ENCODE measurements at regions not wholly inside any gene's neighbourhood (a gene's known extent, or its start where the extent isn't known, plus 50 kb on each side); places are given as distances from the start of the nearest gene placed in this dataset.

- TF ChIP-seq WT1 (tag by site-specific recombination; IDR thresholded peaks at IDR 0.05) (peak; percentile 31; the same call in 1 of the 2 replicates), KLF1 (tag by site-specific recombination; IDR thresholded peaks at IDR 0.05) (0 out of 2 replicates have a peak, but pooled peaks have one; percentile 15), PRDM10 (tag by site-specific recombination; IDR thresholded peaks at IDR 0.05) (peak; percentile 70), ZNF366 (tag by site-specific recombination; conservative IDR thresholded peaks at IDR 0.05) (peak; percentile 41; the same call in 1 of the 2 replicates), ZFP69B (tag by site-specific recombination; IDR thresholded peaks at IDR 0.05) (0 out of 2 replicates have a peak, but pooled peaks have one; percentile 53), ZBTB1 (tag by site-specific recombination; IDR thresholded peaks at IDR 0.05) (0 out of 2 replicates have a peak, but pooled peaks have one; percentile 41), ZNF629 (tag by site-specific recombination; IDR thresholded peaks at IDR 0.05) (peak; percentile 97)
Measured at GRCh38 chr10:32149252-32149955, 93.2 kb upstream of the KIF5B start (continued).

GRCh38 chr10:32148864-32149251, 92.6 kb upstream of the KIF5B start:
- Histone ChIP-seq H3K4me3 (ENCODE audit: low read depth, low read length) (no peak overlapping the region), H3K9me3 (ENCODE audit: control insufficient read depth, insufficient read depth, low read depth, low read length) (no peaks in the 10 kb centered on the region), H3K27ac (ENCODE audit: extremely low read depth, low read depth, low read length) (no peak overlapping the region), H3K36me3 (ENCODE audit: control insufficient read depth in 2 of 2, insufficient read depth in 1 of 2, low read length in 2 of 2) (no peaks in the 10 kb centered on the region), H3K4me1 (ENCODE audit: control insufficient read depth, insufficient read depth, low read length) (peaks cover 15% of the 10 kb centered on the region)
- TF ChIP-seq ZNF121 (tag by site-specific recombination; IDR thresholded peaks at IDR 0.05) = peak; percentile 46; the same call in 1 of the 2 replicates
- no peak for TF ChIP-seq SETDB1 (IDR thresholded peaks at IDR 0.05; ENCODE audit: insufficient read length, low read length)
- no peak for TF ChIP-seq ZNF354C (tag by site-specific recombination; IDR thresholded peaks at IDR 0.05; ENCODE audit: borderline replicate concordance, low read depth)
- TF ChIP-seq ZNF341 (tag by site-specific recombination; IDR thresholded peaks at IDR 0.05; ENCODE audit: low read depth) = peak; percentile 35; the same call in 1 of the 2 replicates
- no peak for TF ChIP-seq ZNF394 (tag by site-specific recombination; IDR thresholded peaks at IDR 0.05; ENCODE audit: borderline replicate concordance)
- TF ChIP-seq HOXA7 (CRISPR knock-in tag; IDR thresholded peaks at IDR 0.05; ENCODE audit: borderline replicate concordance) = no peak
- ChIA-PET CTCF (interaction anchor here (0.6 to 1.0 kb wide), 2 partner anchors 8 to 110 kb away, joined by 3 read pairs; no protein-coding TSS in a partner anchor), POLR2A (no interaction called here)

GRCh38 chr10:32147730-32148129, 91.5 kb upstream of the KIF5B start:
- Histone ChIP-seq H3K4me3 (ENCODE audit: low read depth, low read length) (no peak overlapping the region), H3K27ac (ENCODE audit: extremely low read depth, low read depth, low read length) (no peak overlapping the region), H3K4me1 (ENCODE audit: control insufficient read depth, insufficient read depth, low read length) (peaks cover 15% of the 10 kb centered on the region), H3K36me3 (ENCODE audit: control insufficient read depth in 2 of 2, insufficient read depth in 1 of 2, low read length in 2 of 2) (no peaks in the 10 kb centered on the region), H3K9me3 (ENCODE audit: control insufficient read depth, insufficient read depth, low read depth, low read length) (no peaks in the 10 kb centered on the region)
- TF ChIP-seq ZNF146 (tag by site-specific recombination; IDR thresholded peaks at IDR 0.05) (peak; percentile 99), ZNF623 (tag by site-specific recombination; IDR thresholded peaks at IDR 0.05) (no peak), ZNF580 (tag by site-specific recombination; IDR thresholded peaks at IDR 0.05) (peak; percentile 68; the same call in 1 of the 2 replicates)
- POLR2A ChIA-PET = no interaction called here
- CTCF ChIA-PET = interaction anchor here (0.6 kb wide), 1 partner anchor 865 kb away, joined by 3 read pairs; no protein-coding TSS in a partner anchor
